Caco-2 (cell line): ENCODE measurements at regions not wholly inside any gene's neighbourhood (a gene's known extent, or its start where the extent isn't known, plus 50 kb on each side); places are given as distances from the start of the nearest gene placed in this dataset.

Experiments used
- BruUV-seq: library from RNA; stranded (reverse); fragments of 400-500 nt; replicated peaks from 2 replicates; lab custom pipeline; 2021; lab: Mats Ljungman, UMichigan
- CTCF ChIA-PET: fragments of 300-600 bp; sonication (Branson Sonifier 250); formaldehyde crosslinking; loops from one replicate; lab custom pipeline; 2022; ENCODE audit warnings: antibody characterized with exemption; lab: Charles Lee
- POLR2A ChIA-PET: fragments of 300-600 bp; sonication (Branson Sonifier 250); formaldehyde crosslinking; loops from one replicate; lab custom pipeline; 2022; ENCODE audit warnings: antibody characterized with exemption; lab: Charles Lee
- DNase-seq, 2 experiments: peaks; one replicate each; pipeline versions ENCODE4 v3.0.0 to v3.0.0-alpha.2; 2020 to 2022
- H3K27me3 ChIP-seq: replicated peaks from 2 replicates; pipeline ENCODE4 v1.6.0; 2011; ENCODE audit warnings: low read length; ENCODE audit not compliant: control insufficient read depth, insufficient read depth
- H3K36me3 ChIP-seq: 2 replicates; pipeline ENCODE4 v1.5.1; 2011; ENCODE audit warnings: low read length; ENCODE audit not compliant: control insufficient read depth, insufficient read depth
- H3K4me1 ChIP-seq: fragments of 250-450 bp; sonication (Bioruptor Pico); 2 replicates; pipeline ENCODE4 v1.5.1; 2020; ENCODE audit warnings: mild to moderate bottlenecking
- H3K4me3 ChIP-seq: 2 replicates; pipeline ENCODE4 v1.5.1; 2011; ENCODE audit warnings: low read depth, mild to moderate bottlenecking, control low read depth, low read length
- H3K9me3 ChIP-seq: fragments of 250-450 bp; sonication (Bioruptor Pico); 2 replicates; pipeline ENCODE4 v1.5.1; 2020; ENCODE audit warnings: mild to moderate bottlenecking, moderate library complexity
- H3K27ac Mint-ChIP-seq: one replicate; pipeline ENCODE4 v1.8.0; 2022; ENCODE audit warnings: mixed read lengths; ENCODE audit not compliant: unreplicated experiment
- H3K27me3 Mint-ChIP-seq: one replicate; pipeline ENCODE4 v1.8.0; 2022; ENCODE audit warnings: mixed read lengths; ENCODE audit not compliant: insufficient read depth, unreplicated experiment
- H3K36me3 Mint-ChIP-seq: one replicate; pipeline ENCODE4 v1.8.0; 2022; ENCODE audit warnings: mild to moderate bottlenecking, mixed read lengths; ENCODE audit not compliant: insufficient read depth, unreplicated experiment
- H3K4me1 Mint-ChIP-seq: one replicate; pipeline ENCODE4 v1.8.0; 2022; ENCODE audit warnings: low read depth, mixed read lengths; ENCODE audit not compliant: unreplicated experiment
- H3K4me3 Mint-ChIP-seq: one replicate; pipeline ENCODE4 v1.8.0; 2022; ENCODE audit warnings: mild to moderate bottlenecking, moderate library complexity, mixed read lengths; ENCODE audit not compliant: unreplicated experiment
- H3K9me3 Mint-ChIP-seq: one replicate; pipeline ENCODE4 v1.8.0; 2022; ENCODE audit warnings: mixed read lengths; ENCODE audit not compliant: unreplicated experiment
- CTCF ChIP-seq, 2 experiments: fragments of 200-600 bp in 1 of 2; IDR thresholded peaks; 1 replicate in 1 of 2; 2 replicates in 1 of 2; pipeline versions ENCODE4 v1.5.1 to v1.8.0; 2011 to 2022; ENCODE audit warnings: antibody characterized with exemption in 1 of 2, control low read depth in 1 of 2, inconsistent platforms in 1 of 2, low read depth in 1 of 2, low read length in 1 of 2, mild to moderate bottlenecking in 1 of 2, moderate library complexity in 1 of 2; ENCODE audit not compliant: insufficient read depth in 1 of 2, severe bottlenecking in 1 of 2, unreplicated experiment in 1 of 2
- intact Hi-C: fragments of 100-400 bp; cut with micrococcal nuclease; formaldehyde crosslinking; loops from one replicate; pipeline ENCODE4 v1.10.0; 2022; ENCODE audit not compliant: unreplicated experiment

GRCh38 chr12:61987173-61987572, 273.0 kb upstream of the USP15 start:
- H3K27me3 Mint-ChIP-seq, result no peaks in the 10 kb centered on the region
- H3K4me3 Mint-ChIP-seq, result no peak overlapping the region
- no peak overlapping the region for H3K27ac Mint-ChIP-seq

GRCh38 chr12:61991661-61992060, 268.5 kb upstream of the USP15 start:
- BruUV-seq, result no TSS peak
- Mint-ChIP-seq H3K36me3 (no peaks in the 10 kb centered on the region), H3K4me3 (no peak overlapping the region), H3K9me3 (no peaks in the 10 kb centered on the region), H3K27ac (no peak overlapping the region), H3K4me1 (no peaks in the 10 kb centered on the region), H3K27me3 (no peaks in the 10 kb centered on the region)
- Histone ChIP-seq H3K36me3 (no peaks in the 10 kb centered on the region), H3K4me1 (no peaks in the 10 kb centered on the region), H3K27me3 (no peaks in the 10 kb centered on the region; the same call in 1 of the 2 replicates), H3K9me3 (no peaks in the 10 kb centered on the region), H3K4me3 (no peak overlapping the region)
- ChIA-PET CTCF (no interaction called here), POLR2A (no interaction called here)
- no peak for DNase-seq
- intact Hi-C loops, result loop anchor here (5.0 kb wide), 1 partner anchor 1304 kb away; no protein-coding TSS in a partner anchor
- TF ChIP-seq CTCF (IDR thresholded peaks at IDR 0.05; ENCODE audit: insufficient read depth in 1 of 2, low read depth in 1 of 2, low read length in 1 of 2, severe bottlenecking in 1 of 2, unreplicated experiment in 1 of 2), result no peak

More at GRCh38 chr12:61987173-61987572, 273.0 kb upstream of the USP15 start:
- no TSS peak for BruUV-seq
- ChIA-PET POLR2A (no interaction called here), CTCF (no interaction called here)
- no peaks in the 10 kb centered on the region for H3K36me3 Mint-ChIP-seq
- no peak overlapping the region for H3K4me3 ChIP-seq
- no peaks in the 10 kb centered on the region for H3K9me3 ChIP-seq
- intact Hi-C loops, result no loop called here
- H3K4me1 ChIP-seq, result no peaks in the 10 kb centered on the region
- H3K36me3 ChIP-seq, result no peaks in the 10 kb centered on the region
- DNase-seq, result no peak
- H3K4me1 Mint-ChIP-seq, result no peaks in the 10 kb centered on the region
- H3K27me3 ChIP-seq, result no peaks in the 10 kb centered on the region; the same call in 1 of the 2 replicates
- H3K9me3 Mint-ChIP-seq, result no peaks in the 10 kb centered on the region
- TF ChIP-seq CTCF (IDR thresholded peaks at IDR 0.05; ENCODE audit: insufficient read depth in 1 of 2, low read depth in 1 of 2, low read length in 1 of 2, severe bottlenecking in 1 of 2, unreplicated experiment in 1 of 2), result no peak

- CTCF ChIA-PET, result no interaction called here
- H3K27me3 ChIP-seq, result no peaks in the 10 kb centered on the region; the same call in 1 of the 2 replicates
- DNase-seq, result peak in 1 of 2 experiments; percentile 47
- BruUV-seq, result no TSS peak
- H3K4me3 Mint-ChIP-seq, result no peak overlapping the region
- no peaks in the 10 kb centered on the region for H3K9me3 ChIP-seq
- no peaks in the 10 kb centered on the region for H3K36me3 Mint-ChIP-seq
- no peak overlapping the region for H3K27ac Mint-ChIP-seq
- intact Hi-C loops, result loop anchor here (5.0 kb wide), 1 partner anchor 1307 kb away; no protein-coding TSS in a partner anchor
- POLR2A ChIA-PET, result no interaction called here
- no peaks in the 10 kb centered on the region for H3K4me1 Mint-ChIP-seq
- H3K4me3 ChIP-seq, result no peak overlapping the region
- H3K27me3 Mint-ChIP-seq, result peaks cover 5% of the 10 kb centered on the region
- H3K36me3 ChIP-seq, result no peaks in the 10 kb centered on the region
- peak; percentile 61 to 79 for TF ChIP-seq CTCF (IDR thresholded peaks at IDR 0.05; ENCODE audit: insufficient read depth in 1 of 2, low read depth in 1 of 2, low read length in 1 of 2, severe bottlenecking in 1 of 2, unreplicated experiment in 1 of 2)
- no peaks in the 10 kb centered on the region for H3K4me1 ChIP-seq
- no peaks in the 10 kb centered on the region for H3K9me3 Mint-ChIP-seq
Observed at GRCh38 chr12:61993734-61994345, 266.4 kb upstream of the USP15 start.
